HG03521 (cell line): ENCODE measurements at regions not wholly inside any gene's neighbourhood (a gene's known extent, or its start where the extent isn't known, plus 50 kb on each side); places are given as distances from the start of the nearest gene placed in this dataset.

Source experiments
- ATAC-seq: cut with Tn5 transposase; IDR thresholded peaks from one replicate; pipeline ENCODE4 v1.9.1; 2021; ENCODE audit warnings: mild to moderate bottlenecking, moderate library complexity; ENCODE audit not compliant: unreplicated experiment

GRCh38 chr4:167475951-167476350 lies 241.7 kb upstream of the SPOCK3 start:
- no peak for ATAC-seq

DNA sequence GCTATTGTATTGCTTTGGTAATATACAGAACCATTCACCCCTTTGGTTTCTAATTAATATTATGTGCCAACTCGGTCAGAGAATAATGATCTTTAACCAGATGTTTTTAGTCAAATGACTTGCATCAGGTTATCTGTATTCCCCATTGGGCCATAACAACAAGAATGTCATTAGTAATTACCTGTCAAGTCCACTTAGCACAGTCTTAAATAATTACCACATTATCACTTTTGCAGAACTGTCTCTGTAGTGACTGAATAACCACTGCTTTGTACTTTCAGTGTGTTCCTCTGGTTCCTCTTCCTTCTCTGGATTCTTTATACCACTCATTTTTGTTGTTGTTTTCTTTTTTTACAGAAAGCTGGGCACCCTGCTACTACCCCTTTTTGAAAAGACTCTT lies 257.7 kb upstream of the SPOCK3 start:
- ATAC-seq = no peak

- no peak for ATAC-seq
Measured at GRCh38 chr4:167509551-167509950, 275.3 kb upstream of the SPOCK3 start.

GRCh38 chr4:167524091-167524490 lies 289.8 kb upstream of the SPOCK3 start:
- ATAC-seq = no peak

DNA sequence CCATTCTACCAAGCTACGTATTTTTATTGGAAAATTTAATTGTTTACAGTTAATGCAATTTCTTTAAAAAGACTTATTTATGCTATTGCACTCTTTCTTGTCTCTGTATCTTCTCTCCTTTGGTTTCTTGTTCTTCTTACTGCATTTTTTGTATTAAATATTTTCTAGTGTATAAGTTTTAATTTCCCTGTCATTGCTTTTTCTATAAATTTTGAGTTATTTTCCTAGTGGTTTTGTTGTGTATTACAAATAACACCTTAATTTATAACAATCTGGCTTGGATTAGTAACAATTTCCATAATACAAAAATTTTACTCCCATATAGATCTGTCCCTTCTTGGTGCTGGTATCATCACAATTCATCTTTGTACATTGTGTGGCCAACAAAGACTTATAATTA lies 303.5 kb upstream of the SPOCK3 start:
- ATAC-seq = no peak

- no peak for ATAC-seq
Measured at GRCh38 chr4:167541286-167541685, 307.0 kb upstream of the SPOCK3 start.

DNA sequence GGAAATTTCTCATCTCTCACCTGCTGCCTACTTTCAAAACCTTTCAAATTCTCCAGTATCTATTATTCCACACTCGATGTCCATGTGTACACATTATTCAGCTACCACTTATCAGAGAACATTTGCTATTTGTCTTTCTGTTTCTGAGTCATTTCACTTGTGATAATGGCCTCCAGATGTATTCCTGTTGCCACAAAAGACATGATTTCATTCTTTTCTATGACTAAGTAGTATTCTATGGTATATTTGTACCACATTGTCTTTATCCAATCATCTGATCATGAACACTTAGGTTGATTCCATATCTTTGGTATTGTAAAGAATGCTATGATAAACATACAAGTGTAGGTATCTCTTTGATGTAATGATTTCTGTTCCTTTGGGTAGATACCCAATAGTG lies 310.1 kb upstream of the SPOCK3 start:
- no peak for ATAC-seq

DNA sequence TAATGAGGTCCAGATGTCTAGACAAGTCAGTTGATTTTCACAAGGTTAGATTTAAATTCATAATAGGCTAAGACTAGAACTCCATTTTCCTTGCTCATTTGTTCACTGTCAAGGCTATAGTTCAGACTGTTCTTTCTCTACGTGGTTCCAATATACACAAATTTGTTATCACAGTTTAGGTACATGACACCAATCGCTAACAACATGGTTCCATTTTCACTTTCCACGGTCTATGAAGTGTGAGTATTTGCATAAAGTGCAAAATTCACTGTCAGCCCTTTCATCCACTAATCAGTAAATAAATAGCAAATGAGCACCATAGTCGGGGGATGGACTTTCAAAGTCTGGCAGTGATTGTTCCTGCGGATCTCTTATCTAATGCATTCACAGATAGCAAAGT lies 315.7 kb upstream of the SPOCK3 start:
- no peak for ATAC-seq

DNA sequence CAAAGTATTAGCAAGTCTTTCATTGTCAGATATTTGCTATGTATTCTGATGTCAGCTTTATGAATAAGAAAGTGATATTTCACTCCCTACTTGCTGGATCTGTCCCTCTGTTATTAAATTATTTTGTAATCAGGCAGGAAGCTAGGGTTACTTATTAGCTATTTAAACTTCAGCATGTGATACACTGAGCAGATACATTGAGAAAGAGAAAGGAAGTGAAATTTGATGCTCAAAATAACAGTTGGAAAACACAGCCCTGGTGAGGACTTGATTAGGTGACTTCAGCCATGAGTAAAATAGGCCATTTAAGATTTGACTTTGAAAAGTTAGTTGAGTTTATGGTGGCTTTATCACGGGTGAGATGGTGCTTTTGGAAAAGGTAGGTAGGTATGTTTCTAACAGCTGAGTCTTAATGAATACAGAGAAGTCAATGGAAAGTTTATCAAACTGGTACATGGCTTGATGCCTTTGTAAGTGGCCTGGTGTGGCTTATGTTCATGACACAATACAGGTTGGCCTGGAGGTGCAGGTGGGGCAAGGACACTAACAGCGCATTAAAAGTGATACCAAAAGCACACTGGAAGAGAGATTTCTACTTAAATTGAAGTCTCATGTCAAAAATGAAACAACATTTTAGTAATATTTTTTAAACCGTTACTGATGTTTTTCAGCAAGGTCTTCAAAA lies 321.2 kb upstream of the SPOCK3 start:
- ATAC-seq = peak; percentile 61

DNA sequence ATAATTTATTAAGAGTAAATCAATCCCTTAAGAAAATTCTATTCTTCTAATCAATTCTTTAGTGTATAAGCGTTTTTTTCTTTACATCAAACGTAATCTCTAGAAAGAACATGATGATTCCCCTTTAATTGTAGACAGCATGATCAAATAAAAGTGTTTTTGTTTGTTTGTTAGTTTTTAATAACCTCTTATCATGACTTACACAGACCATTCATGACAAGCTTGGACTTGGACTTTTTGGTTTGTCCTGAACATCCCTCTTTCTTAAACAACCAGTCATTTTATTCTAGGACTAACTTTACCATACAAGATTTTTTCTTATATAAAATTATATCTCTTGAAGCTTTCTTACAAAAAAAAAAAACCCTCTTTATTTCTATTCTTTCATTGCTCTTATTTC lies 344.6 kb upstream of the SPOCK3 start:
- ATAC-seq = no peak

GRCh38 chr4:167581449-167581965 lies 347.2 kb upstream of the SPOCK3 start:
- ATAC-seq = no peak

GRCh38 chr4:167587361-167587760 lies 353.1 kb upstream of the SPOCK3 start:
- ATAC-seq = no peak

DNA sequence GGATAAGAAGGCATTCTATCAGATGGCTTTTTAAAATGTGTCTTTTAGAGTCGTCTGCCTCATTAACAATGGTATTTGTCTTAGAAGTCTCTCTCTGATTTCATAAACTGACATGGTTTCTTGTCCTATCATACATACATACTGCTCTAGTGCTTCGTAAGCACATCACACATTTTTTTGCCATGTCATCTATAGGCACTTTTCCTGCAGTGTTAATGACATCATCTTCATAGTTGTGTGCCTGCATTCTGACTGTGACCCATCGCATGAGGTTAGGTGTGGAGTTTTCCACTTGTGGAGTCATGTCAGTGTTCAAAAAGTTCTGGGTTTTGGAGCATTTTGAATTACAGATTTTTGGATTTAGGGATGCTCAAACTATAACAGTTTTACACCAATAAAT lies 361.6 kb upstream of the SPOCK3 start:
- ATAC-seq = no peak

DNA sequence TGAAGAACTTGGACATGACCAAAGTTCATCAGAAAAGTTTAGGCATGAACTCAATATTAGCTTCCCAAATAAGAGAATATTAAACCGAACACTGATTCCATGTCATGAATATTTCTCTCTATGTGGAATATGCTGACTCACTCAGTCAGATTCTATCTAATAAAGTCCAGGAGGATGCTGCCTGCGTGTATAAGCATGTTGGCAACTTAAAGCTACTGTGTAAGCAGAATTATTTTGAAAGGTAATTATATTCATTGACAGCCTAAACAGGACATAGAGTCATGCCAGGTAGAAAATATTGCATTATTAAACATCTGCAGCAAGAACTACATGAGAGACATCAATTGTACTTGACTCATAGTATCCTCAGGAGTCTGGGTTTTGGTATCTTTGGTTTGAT lies 367.9 kb upstream of the SPOCK3 start:
- no peak for ATAC-seq

DNA sequence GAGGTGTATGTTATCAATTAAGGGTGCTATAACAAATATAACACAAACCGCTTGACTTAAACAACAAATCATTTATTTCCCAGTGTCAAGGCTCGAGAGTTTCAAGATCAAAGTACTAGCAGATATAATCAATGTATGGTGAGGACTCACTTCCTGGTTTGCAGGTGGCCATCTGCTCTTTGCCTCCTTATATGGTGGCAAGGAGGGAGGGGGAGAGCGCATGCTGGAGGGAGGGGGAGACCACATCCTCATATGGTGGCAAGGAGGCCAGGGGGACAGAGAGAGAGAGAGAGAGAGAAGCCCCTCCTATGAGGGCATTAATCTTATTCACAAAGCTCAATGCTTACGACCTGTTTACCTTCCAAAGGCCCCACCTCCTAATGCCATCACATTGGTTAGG lies 372.3 kb upstream of the SPOCK3 start:
- ATAC-seq = no peak

DNA sequence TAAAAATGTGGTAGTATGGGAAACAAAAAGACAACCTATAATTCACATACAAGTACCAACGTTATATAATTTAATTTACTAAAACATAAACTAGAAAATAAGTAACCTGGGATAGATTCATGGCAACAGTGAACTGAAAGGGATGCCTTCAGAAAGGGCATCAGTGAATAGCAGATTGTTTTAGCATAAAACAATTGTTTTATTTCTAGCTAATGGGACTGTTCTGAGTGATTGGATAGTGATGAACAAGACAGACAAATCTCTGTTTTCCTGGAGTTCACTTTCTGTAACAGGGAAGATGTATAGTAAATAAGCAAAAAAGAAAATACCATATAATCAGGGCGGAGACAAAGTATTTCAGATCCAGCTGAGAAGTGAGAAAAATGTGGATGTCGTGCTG lies 379.1 kb upstream of the SPOCK3 start:
- ATAC-seq = no peak

- ATAC-seq = no peak
Measured at GRCh38 chr4:167614866-167615265, 380.6 kb upstream of the SPOCK3 start.

DNA sequence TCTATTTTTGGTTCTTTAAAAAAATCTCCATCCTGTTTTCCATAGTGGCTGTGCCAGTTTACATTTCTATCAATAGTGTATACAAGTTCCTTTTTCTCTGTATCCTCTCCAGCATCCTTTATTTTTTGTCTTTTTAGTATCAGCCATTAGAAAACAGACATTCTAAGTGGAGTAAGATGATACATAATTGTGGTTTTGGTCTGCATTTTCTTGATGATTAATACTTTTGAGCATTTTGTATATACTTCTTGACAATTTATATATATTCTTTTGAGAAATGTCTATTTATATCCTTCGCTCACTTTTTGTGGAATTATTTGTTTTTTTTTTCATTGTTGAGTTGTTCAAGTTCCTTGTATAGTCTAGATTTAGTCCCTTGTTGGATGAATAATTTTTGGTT lies 382.2 kb upstream of the SPOCK3 start:
- no peak for ATAC-seq

GRCh38 chr4:167622481-167623240 lies 388.4 kb upstream of the SPOCK3 start:
- ATAC-seq = peak; percentile 93

DNA sequence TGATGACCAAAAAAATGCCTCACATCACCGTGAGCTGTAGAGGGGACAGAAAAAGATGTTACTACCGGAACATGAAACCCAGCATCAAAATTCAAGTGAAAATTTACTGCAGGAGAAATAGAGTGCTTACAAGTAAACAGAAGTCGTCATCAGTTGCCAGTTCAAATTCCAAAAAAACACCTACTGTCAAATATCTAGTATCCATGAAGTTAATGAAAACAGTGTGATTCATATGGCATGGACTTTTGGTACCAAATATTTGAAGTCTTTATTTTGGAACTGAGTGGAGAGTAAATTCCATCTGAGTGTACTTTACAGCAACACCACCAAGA lies 388.9 kb upstream of the SPOCK3 start:
- no peak for ATAC-seq

- no peak for ATAC-seq
Measured at GRCh38 chr4:167629272-167629671, 395.0 kb upstream of the SPOCK3 start.

- no peak for ATAC-seq
Measured at GRCh38 chr4:167642250-167642649, 408.0 kb upstream of the SPOCK3 start.

GRCh38 chr4:167645358-167645757 lies 411.1 kb upstream of the SPOCK3 start:
- ATAC-seq = no peak
